Neural cell (in vitro differentiated cells): ENCODE measurements at regions not wholly inside any gene's neighbourhood (a gene's known extent, or its start where the extent isn't known, plus 50 kb on each side); places are given as distances from the start of the nearest gene placed in this dataset.

Experiments used
- H2AFZ ChIP-seq: fragments of 200-600, 300-800 bp; sonication (generic), shearing (Covaris generic); 2 replicates; pipeline ENCODE4 v1.6.0; 2014; ENCODE audit warnings: low read depth, mild to moderate bottlenecking, antibody characterized with exemption, low read length, moderate library complexity
- H3F3A ChIP-seq: fragments of 200-600 bp; shearing (Covaris generic); 2 replicates; pipeline ENCODE4 v1.6.1; 2016; ENCODE audit warnings: mild to moderate bottlenecking, moderate library complexity, mixed read lengths, antibody characterized with exemption, low read length; ENCODE audit not compliant: insufficient read depth, poor library complexity, severe bottlenecking
- H3K27ac ChIP-seq: fragments of 200-600, 300-800 bp; sonication (generic), shearing (Covaris generic); 2 replicates; pipeline ENCODE4 v1.5.1; 2014; ENCODE audit warnings: mild to moderate bottlenecking, low read length, moderate library complexity
- H3K27me3 ChIP-seq: fragments of 300-800, 200-600 bp; sonication (generic), shearing (Covaris generic); 2 replicates; pipeline ENCODE4 v1.6.0; 2014; ENCODE audit warnings: mild to moderate bottlenecking, low read depth, low read length, moderate library complexity; ENCODE audit not compliant: insufficient read depth
- H3K36me3 ChIP-seq: fragments of 300-800, 200-600 bp; sonication (generic), shearing (Covaris generic); 2 replicates; pipeline ENCODE4 v1.5.1; 2014; ENCODE audit warnings: mild to moderate bottlenecking, antibody characterized with exemption, low read length, moderate library complexity; ENCODE audit not compliant: insufficient read depth
- H3K4me2 ChIP-seq: fragments of 300-800, 200-600 bp; sonication (generic), shearing (Covaris generic); 2 replicates; pipeline ENCODE4 v1.6.0; 2014; ENCODE audit warnings: mild to moderate bottlenecking, low read length
- H3K4me3 ChIP-seq: fragments of 300-800, 200-600 bp; sonication (generic), shearing (Covaris generic); 2 replicates; pipeline ENCODE4 v1.5.1; 2014; ENCODE audit warnings: mild to moderate bottlenecking, low read length, moderate library complexity
- H3K79me2 ChIP-seq: fragments of 200-600 bp; shearing (Covaris generic); replicated peaks from 2 replicates; pipeline ENCODE4 v1.6.0; 2014; ENCODE audit warnings: mild to moderate bottlenecking, low read length, moderate library complexity; ENCODE audit not compliant: insufficient read depth
- H3K9ac ChIP-seq: fragments of 300-800, 200-600 bp; sonication (generic), shearing (Covaris generic); 2 replicates; pipeline ENCODE4 v1.6.1; 2016; ENCODE audit warnings: mild to moderate bottlenecking, low read length, mixed read lengths
- H3K9me2 ChIP-seq: fragments of 200-600 bp; shearing (Covaris generic); 2 replicates; pipeline ENCODE4 v1.6.1; 2016; ENCODE audit warnings: mild to moderate bottlenecking, low read length, mixed read lengths; ENCODE audit not compliant: insufficient read depth
- H3K9me3 ChIP-seq: fragments of 200-600, 300-800 bp; sonication (generic), shearing (Covaris generic); 2 replicates; pipeline ENCODE4 v1.6.1; 2016; ENCODE audit warnings: mild to moderate bottlenecking, mixed run types, low read length, moderate library complexity, mixed read lengths
- H4K20me1 ChIP-seq: fragments of 200-600 bp; shearing (Covaris generic); 2 replicates; pipeline ENCODE4 v1.6.1; 2016; ENCODE audit warnings: mild to moderate bottlenecking, mixed run types; ENCODE audit not compliant: insufficient read depth
- CTCF ChIP-seq: fragments of 450-650 bp; IDR thresholded peaks from 2 replicates; pipeline ENCODE4 v1.5.1; 2014; ENCODE audit warnings: antibody characterized with exemption, mild to moderate bottlenecking, moderate library complexity; ENCODE audit not compliant: poor library complexity, severe bottlenecking
- EP300 ChIP-seq: fragments of 450-650 bp; conservative IDR thresholded peaks from 2 replicates; pipeline ENCODE4 v1.6.1; 2014; ENCODE audit warnings: antibody characterized with exemption, mild to moderate bottlenecking, moderate library complexity; ENCODE audit not compliant: poor library complexity, severe bottlenecking
- EZH2 ChIP-seq: fragments of 200-600, 300-800 bp; shearing (Covaris generic), sonication (generic); IDR thresholded peaks from 2 replicates; pipeline ENCODE4 v1.6.1; 2014; ENCODE audit warnings: antibody characterized with exemption, low read length, borderline replicate concordance, mild to moderate bottlenecking; ENCODE audit not compliant: insufficient read depth, poor library complexity, severe bottlenecking
- MXI1 ChIP-seq: fragments of 450-650 bp; conservative IDR thresholded peaks from 2 replicates; pipeline ENCODE4 v1.6.1; 2014; ENCODE audit warnings: antibody characterized with exemption, mild to moderate bottlenecking; ENCODE audit not compliant: poor library complexity, severe bottlenecking
- POLR2AphosphoS5 ChIP-seq: IDR thresholded peaks from 2 replicates; pipeline ENCODE4 v1.6.1; 2012
- RAD21 ChIP-seq: fragments of 450-650 bp; conservative IDR thresholded peaks from 2 replicates; pipeline ENCODE4 v1.6.1; 2014; ENCODE audit warnings: antibody characterized with exemption, mild to moderate bottlenecking, moderate library complexity
- REST ChIP-seq: IDR thresholded peaks from 2 replicates; pipeline ENCODE4 v1.6.1; 2012; ENCODE audit warnings: borderline replicate concordance
- SMC3 ChIP-seq: fragments of 450-650 bp; conservative IDR thresholded peaks from 2 replicates; pipeline ENCODE4 v1.6.1; 2014; ENCODE audit warnings: antibody characterized with exemption, mild to moderate bottlenecking, moderate library complexity; ENCODE audit not compliant: poor library complexity
- TAF1 ChIP-seq: IDR thresholded peaks from 2 replicates; pipeline ENCODE4 v1.6.1; 2012; ENCODE audit warnings: low read depth

- Histone ChIP-seq H3K4me3 (no peak overlapping the region), H3K9me3 (no peaks in the 10 kb centered on the region), H3K79me2 (no peaks in the 10 kb centered on the region), H3K9me2 (no peaks in the 10 kb centered on the region), H3K36me3 (no peaks in the 10 kb centered on the region), H3K27ac (peak overlapping the region; percentile 74), H4K20me1 (no peaks in the 10 kb centered on the region), H2AFZ (no peak overlapping the region), H3K4me2 (no peak overlapping the region), H3F3A (peaks cover 5% of the 10 kb centered on the region), H3K27me3 (no peaks in the 10 kb centered on the region), H3K9ac (no peak overlapping the region)
- no peak for TF ChIP-seq TAF1
These were observed 84.7 kb upstream of the RAPGEF2 start for GRCh38 chr4:159018062-159018629.

GRCh38 chr4:159019356-159019755 is 83.5 kb upstream of the RAPGEF2 start:
- Histone ChIP-seq H3K27ac (no peak overlapping the region), H3K9me3 (no peaks in the 10 kb centered on the region), H3K4me2 (no peak overlapping the region), H3K4me3 (no peak overlapping the region), H3F3A (peaks cover 5% of the 10 kb centered on the region), H4K20me1 (no peaks in the 10 kb centered on the region), H3K9ac (no peak overlapping the region), H3K27me3 (no peaks in the 10 kb centered on the region), H2AFZ (no peak overlapping the region), H3K79me2 (no peaks in the 10 kb centered on the region), H3K36me3 (no peaks in the 10 kb centered on the region), H3K9me2 (no peaks in the 10 kb centered on the region)
- TF ChIP-seq SMC3 (no peak), EZH2 (no peak), RAD21 (no peak), POLR2AphosphoS5 (no peak), MXI1 (no peak), CTCF (no peak), EP300 (no peak), TAF1 (no peak), REST (no peak)
